Fibroblast of lung (primary cell): ENCODE measurements at regions not wholly inside any gene's neighbourhood (a gene's known extent, or its start where the extent isn't known, plus 50 kb on each side); places are given as distances from the start of the nearest gene placed in this dataset.

Experiments
- CTCF ChIP-seq, 2 donors: IDR thresholded peaks in 1 of 2; conservative IDR thresholded peaks in 1 of 2; 1 replicate in 1 of 2; 2 replicates in 1 of 2; pipeline ENCODE4 v1.5.1; 2011 to 2012; ENCODE audit warnings: low read length in 2 of 2, control low read depth in 1 of 2, inconsistent platforms in 1 of 2, low read depth in 1 of 2, mild to moderate bottlenecking in 1 of 2
- EZH2 ChIP-seq: IDR thresholded peaks from 2 replicates; pipeline ENCODE4 v1.5.1; 2012; ENCODE audit warnings: low read length, control low read depth, mild to moderate bottlenecking; ENCODE audit errors: missing control alignments

- TF ChIP-seq CTCF (conservative IDR thresholded peaks at IDR 0.05 in 1 of 2, IDR thresholded peaks at IDR 0.05 in 1 of 2; ENCODE audit: low read depth in 1 of 2, low read length in 2 of 2) (no peak), EZH2 (no peak)
Measured at GRCh38 chr2:52414561-52415295, 1352.9 kb upstream of the CHAC2 start.
